Large intestine (tissue), 3 donors: ENCODE measurements at regions not wholly inside any gene's neighbourhood (a gene's known extent, or its start where the extent isn't known, plus 50 kb on each side); places are given as distances from the start of the nearest gene placed in this dataset.
A peak's percentile ranks its signal among the peaks of the same experiment; 100 is the strongest.
"Not testable (repeated sequence)": the region's sequence is repeated elsewhere in the genome, so short reads cannot be mapped to it uniquely, and the experiment has no call there.

Experiments used
- DNase-seq, 2 donors: peaks; one replicate each; pipeline versions ENCODE4 v3.0.0 to v3.0.0-alpha.2; 2013
- H3K27ac ChIP-seq: one replicate; pipeline ENCODE4 v1.5.1; 2013; ENCODE audit warnings: low read length
- H3K27me3 ChIP-seq: 2 replicates; pipeline ENCODE4 v1.6.1; 2013; ENCODE audit warnings: low read length; ENCODE audit not compliant: control insufficient read depth, insufficient read depth
- H3K36me3 ChIP-seq: 2 replicates; pipeline ENCODE4 v1.6.1; 2013; ENCODE audit warnings: low read length; ENCODE audit not compliant: control insufficient read depth, insufficient read depth
- H3K4me1 ChIP-seq: one replicate; pipeline ENCODE4 v1.6.1; 2013; ENCODE audit warnings: low read length; ENCODE audit not compliant: control insufficient read depth, insufficient read depth
- H3K4me3 ChIP-seq: one replicate; pipeline ENCODE4 v1.5.1; 2013; ENCODE audit warnings: low read length
- H3K9me3 ChIP-seq: one replicate; pipeline ENCODE4 v1.6.1; 2013; ENCODE audit warnings: mild to moderate bottlenecking, low read depth, low read length, moderate library complexity; ENCODE audit not compliant: control insufficient read depth
- WGBS: methylation state at CpG from one replicate; pipeline ENCODE4 v1.1.5; 2013; ENCODE audit warnings: low lambda C conversion rate; ENCODE audit not compliant: insufficient coverage; 5-methylcytosine and 5-hydroxymethylcytosine counted together

DNA sequence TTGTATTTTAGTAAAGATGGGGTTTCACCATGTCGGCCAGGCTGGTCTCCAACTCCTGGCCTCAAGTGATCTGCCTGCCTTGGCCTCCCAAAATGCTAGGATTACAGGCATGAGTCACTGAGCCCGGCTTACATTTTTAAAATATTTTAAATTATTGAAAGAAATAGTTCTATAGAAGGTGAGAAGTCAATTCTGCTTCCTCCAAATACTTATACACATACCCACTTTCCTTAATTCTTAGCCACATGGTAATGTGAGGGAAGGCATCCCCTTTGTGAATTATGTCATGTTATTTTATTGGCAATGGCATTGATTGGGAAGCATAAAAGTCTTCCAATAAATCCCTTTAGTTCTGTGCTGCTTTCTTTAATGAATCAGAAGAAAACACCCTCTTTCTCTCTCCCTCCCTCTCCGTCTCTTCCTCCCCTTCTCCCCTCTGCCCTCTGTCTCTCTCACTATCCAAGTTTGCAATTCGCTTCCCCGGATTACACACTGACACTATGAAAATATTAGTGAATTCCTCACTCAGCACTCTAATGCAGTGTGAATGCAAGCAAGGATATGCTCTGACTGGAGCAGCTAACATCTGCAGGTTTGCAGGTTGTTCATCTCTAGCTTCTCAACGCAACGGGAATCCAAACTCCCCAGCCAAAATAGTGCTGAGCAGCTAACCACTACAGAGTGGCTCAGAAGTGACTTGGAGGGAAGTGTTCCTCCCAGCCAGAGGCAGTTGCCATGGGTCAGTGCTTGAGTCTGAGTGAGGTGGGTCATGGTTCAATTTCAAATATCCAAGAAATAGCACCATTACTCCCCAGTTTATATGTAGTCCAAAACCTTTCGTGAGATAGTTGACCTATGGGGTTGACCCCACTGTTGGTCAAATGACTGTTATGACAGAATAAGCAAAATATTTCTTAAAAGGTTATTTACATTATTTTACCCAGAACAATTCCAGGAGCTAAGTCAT, 77.8 kb upstream of the CD55 start:
- WGBS = 67% methylated on average over 1 of the region's 8 CpGs

DNA sequence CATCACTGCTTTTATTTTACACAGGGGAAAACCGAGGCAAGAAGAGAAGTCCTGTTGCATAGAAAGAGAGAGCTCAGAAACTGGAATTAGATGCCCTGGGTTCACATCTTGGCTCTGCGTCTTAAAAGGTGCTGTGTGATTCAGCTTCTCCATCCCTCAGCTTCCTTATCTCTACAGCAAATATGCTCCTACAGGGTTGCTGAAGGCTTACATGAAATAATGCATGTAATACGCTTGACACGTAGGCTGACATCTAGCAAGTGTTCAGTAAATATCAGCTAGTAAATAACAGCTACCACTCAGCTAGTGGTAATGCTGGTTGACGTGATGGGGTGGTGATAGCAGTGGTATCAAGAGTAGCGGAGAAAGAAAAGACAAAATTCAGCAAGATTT, 77.1 kb upstream of the CD55 start:
- no peak for DNase-seq
- H3K27me3 ChIP-seq = no peaks in the 10 kb centered on the region
- WGBS = 100% methylated on average over 1 of the region's 6 CpGs
- H3K4me1 ChIP-seq = peaks cover 19% of the 10 kb centered on the region
- H3K4me3 ChIP-seq = no peak overlapping the region
- H3K27ac ChIP-seq = no peak overlapping the region
- no peaks in the 10 kb centered on the region for H3K36me3 ChIP-seq
- no peaks in the 10 kb centered on the region for H3K9me3 ChIP-seq

More for the DNA sequence above, 77.8 kb upstream of the CD55 start:
- Histone ChIP-seq H3K9me3 (no peaks in the 10 kb centered on the region), H3K27me3 (no peaks in the 10 kb centered on the region), H3K4me3 (no peak overlapping the region), H3K4me1 (peaks cover 19% of the 10 kb centered on the region), H3K27ac (no peak overlapping the region), H3K36me3 (no peaks in the 10 kb centered on the region)
- DNase-seq = no peak

DNA sequence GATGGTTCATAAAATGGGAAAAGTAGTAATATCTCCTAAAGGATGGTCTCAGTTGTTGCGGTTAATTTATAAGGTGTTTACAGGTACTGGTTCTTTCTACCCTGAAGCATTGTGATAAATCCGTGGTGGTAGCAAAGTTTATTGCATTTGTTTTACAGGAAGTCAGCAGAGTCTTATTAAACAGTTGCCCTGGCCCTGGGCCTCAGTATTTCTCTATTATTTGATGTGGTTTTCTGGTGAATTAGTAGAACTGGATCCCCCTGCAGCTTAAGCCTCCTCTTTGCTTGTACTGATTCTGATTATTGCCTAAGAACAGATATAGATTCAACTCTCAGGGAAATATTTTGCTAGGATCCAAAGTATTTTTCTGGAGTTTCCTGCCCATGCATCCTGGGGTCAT, 76.4 kb upstream of the CD55 start:
- WGBS = no CpG with 5 or more reads among the region's 2 CpGs
- H3K27me3 ChIP-seq = no peaks in the 10 kb centered on the region
- peaks cover 14% of the 10 kb centered on the region for H3K4me1 ChIP-seq
- no peak overlapping the region for H3K4me3 ChIP-seq
- DNase-seq = no peak
- no peaks in the 10 kb centered on the region for H3K36me3 ChIP-seq
- no peaks in the 10 kb centered on the region for H3K9me3 ChIP-seq
- no peak overlapping the region for H3K27ac ChIP-seq

DNA sequence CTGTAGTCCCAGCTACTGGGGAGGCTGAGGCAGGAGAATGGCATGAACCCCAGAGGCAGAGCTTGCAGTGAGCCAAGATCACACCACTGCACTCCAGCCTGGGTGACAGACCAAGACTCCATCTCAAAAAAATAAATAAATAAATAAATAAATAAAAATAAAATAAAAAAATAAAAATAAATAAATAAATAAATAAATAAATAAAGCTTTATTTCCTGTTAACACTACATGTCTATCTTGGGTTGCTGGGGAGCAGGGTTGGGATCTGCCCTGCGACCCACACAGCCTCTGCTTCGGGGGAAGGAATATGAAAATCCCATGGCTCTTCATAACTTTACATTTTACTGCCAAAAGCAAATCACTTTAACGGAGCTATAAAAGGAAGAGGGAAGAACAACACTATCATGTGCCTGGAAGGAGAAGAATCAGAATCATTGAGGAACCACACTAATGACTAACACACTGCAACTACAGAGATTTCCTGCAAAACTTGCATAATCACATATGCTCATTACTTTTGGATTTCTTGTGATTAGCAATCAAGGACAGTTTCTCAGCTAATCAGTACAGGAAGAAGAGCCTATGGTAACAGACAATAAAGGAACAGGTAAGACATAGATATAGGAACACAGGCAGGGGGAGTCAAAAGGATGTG, 72.8 kb upstream of the CD55 start:
- no peak overlapping the region for H3K27ac ChIP-seq
- no peak for DNase-seq
- H3K36me3 ChIP-seq = no peaks in the 10 kb centered on the region
- WGBS = no CpG with 5 or more reads among the region's 3 CpGs
- H3K9me3 ChIP-seq = no peaks in the 10 kb centered on the region
- H3K4me3 ChIP-seq = no peak overlapping the region
- H3K27me3 ChIP-seq = no peaks in the 10 kb centered on the region
- no peaks in the 10 kb centered on the region for H3K4me1 ChIP-seq

DNA sequence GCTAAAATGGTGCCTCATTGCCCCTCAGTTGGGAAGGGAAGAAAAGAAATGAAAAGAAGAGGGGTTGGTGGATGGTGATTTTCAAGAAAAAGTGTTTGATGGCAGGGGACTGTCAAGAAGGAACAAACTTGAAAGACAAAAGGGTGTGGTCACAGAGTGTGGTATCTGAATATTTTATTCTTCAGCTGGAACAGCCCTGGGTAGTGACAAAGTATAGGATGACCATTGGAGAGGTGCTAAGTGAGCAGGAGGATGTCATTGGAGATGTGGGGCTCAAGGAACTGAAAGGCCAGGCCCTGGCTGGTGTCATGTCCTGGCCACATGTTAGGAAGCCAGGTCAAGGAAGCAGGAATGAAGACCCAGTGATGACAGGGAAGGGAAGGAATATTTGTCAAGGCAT, 71.0 kb upstream of the CD55 start:
- no peak for DNase-seq
- Histone ChIP-seq H3K27ac (no peak overlapping the region), H3K36me3 (no peaks in the 10 kb centered on the region), H3K4me1 (no peaks in the 10 kb centered on the region), H3K27me3 (no peaks in the 10 kb centered on the region), H3K9me3 (peaks cover under 1% of the 10 kb centered on the region), H3K4me3 (no peak overlapping the region)

DNA sequence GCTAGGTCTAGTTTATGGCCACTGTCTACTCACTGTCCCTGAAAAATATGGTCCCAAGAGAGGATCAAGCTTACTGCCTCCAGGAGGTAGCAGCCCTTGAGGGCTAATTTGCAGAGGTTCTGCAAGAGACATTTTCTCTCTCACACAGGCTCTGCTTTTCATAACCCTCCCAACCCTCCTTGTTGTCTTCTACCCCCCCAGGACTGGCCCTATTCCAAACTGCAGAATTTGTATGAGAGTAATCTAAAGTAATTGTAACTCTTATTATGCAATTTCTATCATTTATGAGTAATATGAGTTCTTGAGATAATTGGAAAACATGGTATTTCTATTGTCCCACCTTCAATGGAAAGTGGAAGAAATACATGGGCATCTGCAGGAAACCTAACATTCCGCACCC, 70.4 kb upstream of the CD55 start:
- H3K9me3 ChIP-seq = peaks cover 3% of the 10 kb centered on the region
- H3K36me3 ChIP-seq = no peaks in the 10 kb centered on the region
- no peak overlapping the region for H3K27ac ChIP-seq
- no peak overlapping the region for H3K4me3 ChIP-seq
- H3K27me3 ChIP-seq = no peaks in the 10 kb centered on the region
- H3K4me1 ChIP-seq = no peaks in the 10 kb centered on the region
- no CpG with 5 or more reads among the region's 1 CpG for WGBS
- no peak for DNase-seq

DNA sequence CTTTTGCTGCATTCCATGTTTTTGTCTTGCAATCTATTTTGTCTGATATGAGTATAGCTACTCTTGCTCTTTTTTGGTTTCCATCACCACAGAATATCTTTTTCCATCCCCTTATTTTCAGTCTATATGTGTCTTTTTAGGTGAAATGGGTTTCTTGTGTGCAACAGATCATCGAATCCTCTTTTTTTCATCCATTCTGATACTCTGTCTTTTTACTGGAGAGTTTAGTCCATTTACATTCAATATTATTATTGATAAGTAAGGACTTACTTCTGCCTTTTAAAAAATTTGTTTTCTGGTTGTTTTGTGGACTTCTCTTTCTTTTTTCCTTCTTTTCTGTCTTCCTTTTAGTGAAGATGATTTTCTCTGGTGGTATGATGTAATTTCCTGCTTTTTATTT, 64.6 kb upstream of the CD55 start:
- Histone ChIP-seq H3K27me3 (no peaks in the 10 kb centered on the region), H3K9me3 (peaks cover 3% of the 10 kb centered on the region), H3K27ac (no peak overlapping the region), H3K4me3 (no peak overlapping the region), H3K36me3 (no peaks in the 10 kb centered on the region), H3K4me1 (no peaks in the 10 kb centered on the region)
- 100% methylated on average over 1 of the region's 1 CpG for WGBS
- no peak for DNase-seq

DNA sequence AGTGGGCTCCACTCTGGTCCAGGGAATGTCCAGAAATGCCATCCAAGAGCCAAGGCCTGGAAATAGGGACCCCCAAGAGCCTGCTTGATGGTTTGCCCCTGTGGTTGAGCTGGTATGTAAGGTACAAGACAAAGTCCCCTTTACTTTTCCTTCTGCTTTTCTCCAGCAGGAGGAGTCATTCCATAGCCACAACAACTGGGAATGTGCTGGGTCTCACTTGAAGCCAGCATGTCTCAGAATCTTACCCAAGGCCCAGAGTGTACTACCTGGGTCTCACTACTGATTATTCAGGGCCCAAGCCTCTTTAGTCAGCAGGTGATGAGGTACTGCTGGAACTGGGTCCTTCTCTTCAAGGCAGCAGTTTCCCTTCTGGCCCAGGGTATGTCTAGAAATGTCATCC, 62.1 kb upstream of the CD55 start:
- no peaks in the 10 kb centered on the region for H3K4me1 ChIP-seq
- no peak overlapping the region for H3K27ac ChIP-seq
- H3K36me3 ChIP-seq = no peaks in the 10 kb centered on the region
- H3K27me3 ChIP-seq = no peaks in the 10 kb centered on the region
- H3K9me3 ChIP-seq = peaks cover 3% of the 10 kb centered on the region
- peak; percentile 39 to 56 for DNase-seq
- H3K4me3 ChIP-seq = no peak overlapping the region

DNA sequence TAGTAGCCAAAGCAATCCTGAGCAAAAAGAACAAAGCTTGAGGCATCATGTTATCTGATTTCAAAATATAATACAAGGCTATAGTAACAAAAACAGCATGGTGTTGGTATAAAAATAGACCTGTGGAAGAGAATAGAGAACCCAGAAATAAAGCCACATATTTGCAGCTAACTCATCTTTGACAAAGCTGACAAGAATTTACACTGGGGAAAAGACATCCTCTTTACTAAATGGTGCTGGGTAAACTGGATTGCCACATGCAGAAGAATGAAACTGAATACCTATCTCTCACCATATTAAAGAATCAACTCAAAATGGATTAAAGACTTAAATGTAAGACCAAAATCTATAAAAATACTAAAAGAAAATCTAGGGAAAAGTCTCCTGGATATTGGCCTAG, 59.5 kb upstream of the CD55 start:
- Histone ChIP-seq H3K27ac (no peak overlapping the region), H3K9me3 (no peaks in the 10 kb centered on the region), H3K4me3 (no peak overlapping the region), H3K36me3 (no peaks in the 10 kb centered on the region), H3K27me3 (no peaks in the 10 kb centered on the region), H3K4me1 (no peaks in the 10 kb centered on the region)
- DNase-seq = no peak

DNA sequence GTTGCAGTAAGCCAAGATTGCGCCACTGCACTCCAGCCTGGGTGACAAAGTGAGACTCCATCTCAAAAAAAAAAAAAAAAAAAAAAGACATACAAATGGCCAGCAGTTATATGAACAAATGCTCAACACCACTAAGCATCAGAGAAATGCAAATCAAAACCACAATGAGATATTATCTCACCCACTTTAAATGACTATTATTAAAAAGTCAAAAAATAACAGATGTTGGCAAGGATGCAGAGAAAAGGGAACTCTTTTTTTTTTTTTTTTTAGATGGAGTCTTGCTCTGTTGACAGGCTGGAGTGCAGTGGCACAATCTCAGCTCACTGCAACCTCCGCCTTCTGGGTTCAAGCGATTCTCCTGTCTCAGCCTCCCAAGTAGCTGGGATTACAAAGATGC, 58.6 kb upstream of the CD55 start:
- not testable (repeated sequence) for H3K4me3 ChIP-seq, H3K9me3 ChIP-seq, H3K4me1 ChIP-seq, DNase-seq, H3K27ac ChIP-seq, H3K36me3 ChIP-seq, H3K27me3 ChIP-seq
- WGBS = no CpG with 5 or more reads among the region's 3 CpGs
